ENCODE measurements at regions not wholly inside any gene's neighbourhood (a gene's known extent, or its start where the extent isn't known, plus 50 kb on each side); places are given as distances from the start of the nearest gene placed in this dataset.

GRCh38 chr2:180599804-180600203 is 380.6 kb upstream of the UBE2E3 start:
- TF ChIP-seq EZH2 (IDR thresholded peaks at IDR 0.05; ENCODE audit: borderline replicate concordance, low read depth, low read length, poor library complexity, severe bottlenecking) (no peak), CTCF (conservative IDR thresholded peaks at IDR 0.05; ENCODE audit: low read depth, low read length) (no peak)

Measured in A673 (cell line).